ENCODE measurements at regions not wholly inside any gene's neighbourhood (a gene's known extent, or its start where the extent isn't known, plus 50 kb on each side); places are given as distances from the start of the nearest gene placed in this dataset.
"Not testable (repeated sequence)": the region's sequence is repeated elsewhere in the genome, so short reads cannot be mapped to it uniquely, and the experiment has no call there.

DNA sequence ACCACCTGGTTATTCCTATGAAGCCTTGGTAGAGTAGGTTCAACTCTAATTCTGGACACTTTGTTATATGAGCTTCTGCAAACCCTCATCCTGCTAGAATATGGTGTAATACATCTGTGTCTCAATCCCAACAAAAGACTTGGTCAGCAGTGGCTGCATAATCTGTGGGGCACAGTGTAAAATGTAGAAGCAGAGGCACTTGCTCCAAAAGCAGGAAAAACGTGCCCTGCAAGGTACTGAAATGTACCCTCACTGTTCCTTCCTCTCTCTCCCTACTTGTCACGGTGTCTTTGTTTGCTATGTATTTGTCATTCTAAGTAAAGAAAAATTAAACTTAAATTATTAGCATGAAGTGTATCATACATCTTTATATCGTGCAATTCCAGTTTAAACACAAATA is 267.9 kb downstream of the BCL11B start:
- no peak for DNase-seq (ENCODE audit: low read depth)

DNA sequence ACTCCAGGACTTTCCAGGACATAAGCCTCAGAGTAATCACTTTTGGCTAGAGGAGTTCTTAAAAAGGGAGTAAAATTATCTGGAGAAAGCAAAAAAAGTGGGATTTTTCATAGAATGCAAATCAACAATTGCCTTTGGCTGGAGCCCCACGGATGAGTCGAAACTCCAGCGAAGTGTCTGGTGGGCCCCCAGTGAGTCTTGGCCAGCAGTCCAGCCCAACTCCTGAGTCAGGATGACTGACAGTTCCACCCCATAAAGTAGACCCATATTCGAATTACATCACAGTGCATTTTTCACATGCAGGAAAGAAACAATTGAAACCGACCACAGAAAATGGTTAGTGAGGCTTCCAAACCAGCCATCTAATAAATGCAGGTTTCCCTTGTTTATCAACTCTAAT is 265.7 kb downstream of the BCL11B start:
- no peak for DNase-seq (ENCODE audit: low read depth)

DNA sequence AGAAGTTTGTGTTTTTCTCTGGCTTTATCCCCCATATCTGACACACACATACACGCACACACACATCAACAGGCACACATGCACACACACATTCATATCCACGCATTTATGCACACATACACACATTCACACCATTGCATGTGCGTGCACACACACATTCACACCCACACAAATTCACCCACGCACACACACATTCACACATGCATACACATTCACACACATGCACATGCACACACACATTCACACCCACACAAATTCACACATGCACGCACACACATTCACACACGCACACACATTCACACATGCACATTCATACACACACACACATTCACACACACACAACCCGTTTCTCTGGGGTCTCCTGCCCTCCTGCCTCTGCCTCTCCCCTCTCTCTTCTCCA is 264.2 kb downstream of the BCL11B start:
- no peak for DNase-seq (ENCODE audit: low read depth)

DNA sequence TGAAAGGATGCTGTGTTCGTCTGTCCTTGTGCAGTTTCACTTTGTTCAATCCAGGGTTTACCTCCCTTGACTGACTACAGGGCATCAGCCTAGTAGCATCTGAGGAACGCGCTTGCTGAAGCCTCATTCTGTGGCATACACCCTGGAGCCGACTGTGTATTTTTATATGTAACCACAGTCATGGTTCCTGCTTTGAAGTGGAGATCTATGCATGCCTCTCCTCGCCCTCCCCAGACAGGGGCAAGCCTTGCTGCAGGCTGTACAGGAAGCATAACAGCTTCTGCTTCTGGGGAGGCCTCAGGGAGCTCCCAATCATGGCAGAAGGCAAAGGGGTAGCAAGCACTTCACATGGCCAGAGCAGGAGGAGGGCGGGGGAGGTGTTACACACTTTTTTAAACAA is 262.1 kb downstream of the BCL11B start:
- DNase-seq (ENCODE audit: low read depth), result no peak

DNA sequence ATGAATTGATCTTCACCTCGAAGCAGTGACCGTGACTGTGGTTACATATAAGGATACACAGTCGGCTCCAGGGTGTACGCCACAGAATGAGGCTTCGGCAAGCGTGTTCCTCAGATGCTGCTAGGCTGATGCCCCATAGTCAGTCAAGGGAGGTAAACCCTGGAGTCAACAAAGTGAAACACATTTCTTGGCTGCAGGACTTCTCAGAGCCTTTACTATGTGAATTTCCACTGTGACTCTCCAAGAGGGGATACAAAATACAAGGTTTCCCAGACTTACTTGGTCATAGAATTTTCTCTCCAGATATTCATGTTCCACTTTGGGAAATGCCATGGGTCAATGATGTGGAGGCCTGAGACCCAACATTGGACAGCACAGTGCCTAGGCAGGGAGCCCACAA is 260.6 kb downstream of the BCL11B start:
- no peak for DNase-seq (ENCODE audit: low read depth)

DNA sequence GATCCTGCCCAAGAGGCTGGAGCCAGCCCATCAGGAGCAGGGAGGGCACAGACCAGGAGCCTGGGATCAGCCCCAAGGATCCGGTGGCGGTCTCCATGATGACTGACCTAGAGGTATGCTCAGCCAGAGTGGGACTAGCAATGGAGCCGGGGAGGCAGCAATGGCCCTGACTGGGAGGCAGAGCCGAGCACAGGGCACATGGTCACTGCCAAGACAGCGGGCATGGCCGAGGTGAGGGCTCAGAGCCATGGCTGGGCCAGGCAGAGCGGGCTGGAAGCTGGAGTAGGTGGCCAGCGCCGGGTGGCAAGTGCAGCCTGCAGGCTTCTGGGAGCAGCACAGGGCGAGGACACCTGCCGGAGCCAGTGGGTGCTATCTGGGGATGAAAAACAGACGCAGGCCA is 259.3 kb downstream of the BCL11B start:
- no peak for DNase-seq (ENCODE audit: low read depth)

DNA sequence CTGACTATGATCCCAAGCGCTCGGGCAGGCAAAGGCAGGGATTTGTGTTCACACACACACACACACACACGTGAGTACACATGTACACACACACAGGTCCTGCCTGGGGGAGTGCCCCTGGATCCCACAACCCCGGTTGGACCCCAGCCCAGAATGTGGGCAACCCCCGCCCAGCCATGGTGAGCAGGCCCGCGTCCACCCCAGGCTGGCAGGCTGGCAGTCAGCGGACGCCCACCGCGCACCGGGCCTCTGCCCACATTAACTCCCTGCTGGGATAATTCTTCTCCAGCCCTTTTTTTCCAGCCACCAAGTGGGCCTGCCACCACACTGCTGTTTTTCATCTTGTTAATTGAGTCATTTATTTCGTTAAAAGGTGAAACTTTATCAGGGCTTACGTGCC is 256.2 kb downstream of the BCL11B start:
- no peak for DNase-seq (ENCODE audit: low read depth)

DNA sequence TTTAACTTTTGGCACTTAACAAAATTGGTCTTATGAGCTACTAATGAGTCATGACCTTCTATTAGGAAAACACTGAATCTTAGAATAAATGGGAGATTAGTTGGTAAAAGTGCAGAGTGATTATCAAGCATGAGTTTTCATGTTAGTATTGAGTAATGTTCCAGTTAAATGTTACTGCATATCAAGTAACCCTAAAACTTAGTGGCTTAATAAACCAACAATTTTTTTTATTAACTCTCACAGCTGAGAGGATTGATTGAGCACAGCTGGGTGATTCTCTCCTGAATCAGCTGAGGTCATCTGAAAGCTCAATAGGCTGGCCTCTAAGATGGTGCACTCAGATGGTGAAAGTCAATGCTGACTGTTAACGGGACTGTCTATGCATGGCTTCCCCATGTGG is 248.6 kb downstream of the BCL11B start:
- no peak for DNase-seq (ENCODE audit: low read depth)

DNA sequence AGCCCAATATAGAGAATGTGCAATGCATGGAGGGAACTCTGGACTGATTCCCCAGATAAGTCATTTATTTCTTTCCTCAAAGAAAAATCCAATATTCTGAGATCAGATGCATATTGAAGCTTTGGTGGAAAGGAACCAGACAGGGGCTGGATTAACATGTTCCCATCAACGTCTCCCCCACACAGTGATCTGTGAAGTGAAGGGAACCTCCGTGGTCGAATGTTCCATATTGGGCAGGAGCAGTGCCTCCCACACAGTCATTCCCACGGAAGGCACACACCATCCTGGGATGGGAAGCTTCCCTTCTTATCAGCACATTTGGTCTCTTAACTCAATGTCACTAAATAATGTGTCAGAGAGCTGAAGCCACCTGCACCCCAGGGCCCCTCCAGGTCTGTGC is 247.1 kb downstream of the BCL11B start:
- DNase-seq (ENCODE audit: low read depth), result no peak

DNA sequence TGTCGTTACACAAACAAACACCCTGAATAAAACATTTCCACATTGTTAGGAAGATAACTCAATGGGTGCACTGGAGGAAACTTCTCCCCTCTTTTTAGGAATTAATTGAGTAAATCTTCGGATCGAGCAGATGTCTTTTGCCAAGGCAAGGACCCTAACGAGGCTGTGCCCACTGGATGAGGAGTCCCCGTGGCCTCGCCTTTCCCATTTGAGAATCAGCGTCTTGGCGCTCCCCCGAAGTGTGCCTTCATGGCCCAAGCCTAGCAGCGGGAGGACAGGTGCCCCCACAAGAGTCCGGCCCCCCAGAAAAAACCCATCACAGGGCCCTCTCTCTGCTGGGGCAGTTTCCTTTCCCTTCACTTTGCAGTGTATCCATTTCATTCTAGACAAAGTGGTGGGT is 246.6 kb downstream of the BCL11B start:
- DNase-seq (ENCODE audit: low read depth), result no peak

DNA sequence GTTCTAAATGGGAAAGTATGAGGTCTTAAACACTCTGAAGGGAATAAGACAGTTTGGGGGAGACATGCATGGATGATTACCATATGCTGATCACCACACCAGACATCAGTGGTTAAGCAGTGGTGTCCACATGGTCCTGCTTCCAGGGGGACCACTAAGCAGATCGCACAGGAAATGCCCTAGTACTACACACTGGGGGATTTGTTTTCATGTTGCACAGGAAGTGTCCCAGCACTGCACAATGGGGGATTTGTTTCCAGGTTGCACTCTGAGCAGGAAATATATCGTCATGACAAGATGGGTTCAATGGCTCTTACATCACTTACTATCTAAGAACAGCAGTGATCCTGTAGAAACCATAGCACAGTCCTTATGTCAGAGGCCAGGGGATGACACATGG is 245.5 kb downstream of the BCL11B start:
- DNase-seq (ENCODE audit: low read depth), result no peak

DNA sequence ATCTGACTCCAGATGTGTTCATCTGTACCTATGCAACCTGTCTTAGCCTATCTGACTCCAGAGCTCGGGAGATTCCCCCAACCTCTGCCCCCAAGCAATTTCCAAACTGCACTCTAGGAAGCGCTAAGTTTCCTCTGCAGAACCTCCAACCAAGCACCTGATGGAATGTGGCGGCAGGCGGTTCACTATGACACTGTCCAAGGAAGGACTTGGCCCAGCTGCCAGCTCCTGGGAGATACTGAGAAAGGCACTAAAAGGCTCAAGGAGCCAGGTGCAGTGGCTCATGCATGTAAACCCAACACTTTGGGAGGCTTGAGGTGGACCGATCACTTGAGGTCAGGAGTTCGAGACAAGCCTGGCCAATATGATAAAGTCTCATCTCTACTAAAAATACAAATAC is 244.0 kb downstream of the BCL11B start:
- DNase-seq (ENCODE audit: low read depth), result no peak

DNA sequence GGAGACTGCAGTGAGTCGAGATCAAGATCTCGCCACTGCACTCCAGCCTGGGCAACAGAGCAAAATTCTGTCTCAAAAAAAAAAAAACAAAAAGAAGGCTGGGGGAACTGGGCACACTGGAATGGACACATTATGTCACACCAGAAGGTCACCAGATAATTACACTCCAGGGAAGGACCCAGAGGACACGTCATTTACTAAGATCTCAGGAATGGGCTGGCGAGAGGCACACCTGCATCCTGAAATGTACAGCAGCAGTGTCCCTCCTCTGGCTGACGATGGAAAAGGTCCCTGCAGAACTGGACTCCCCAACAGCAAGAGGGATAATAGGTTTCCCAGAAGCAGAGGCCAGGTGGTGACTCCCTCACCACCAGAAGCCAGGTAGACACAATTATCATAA is 243.5 kb downstream of the BCL11B start:
- no peak for DNase-seq (ENCODE audit: low read depth)

DNA sequence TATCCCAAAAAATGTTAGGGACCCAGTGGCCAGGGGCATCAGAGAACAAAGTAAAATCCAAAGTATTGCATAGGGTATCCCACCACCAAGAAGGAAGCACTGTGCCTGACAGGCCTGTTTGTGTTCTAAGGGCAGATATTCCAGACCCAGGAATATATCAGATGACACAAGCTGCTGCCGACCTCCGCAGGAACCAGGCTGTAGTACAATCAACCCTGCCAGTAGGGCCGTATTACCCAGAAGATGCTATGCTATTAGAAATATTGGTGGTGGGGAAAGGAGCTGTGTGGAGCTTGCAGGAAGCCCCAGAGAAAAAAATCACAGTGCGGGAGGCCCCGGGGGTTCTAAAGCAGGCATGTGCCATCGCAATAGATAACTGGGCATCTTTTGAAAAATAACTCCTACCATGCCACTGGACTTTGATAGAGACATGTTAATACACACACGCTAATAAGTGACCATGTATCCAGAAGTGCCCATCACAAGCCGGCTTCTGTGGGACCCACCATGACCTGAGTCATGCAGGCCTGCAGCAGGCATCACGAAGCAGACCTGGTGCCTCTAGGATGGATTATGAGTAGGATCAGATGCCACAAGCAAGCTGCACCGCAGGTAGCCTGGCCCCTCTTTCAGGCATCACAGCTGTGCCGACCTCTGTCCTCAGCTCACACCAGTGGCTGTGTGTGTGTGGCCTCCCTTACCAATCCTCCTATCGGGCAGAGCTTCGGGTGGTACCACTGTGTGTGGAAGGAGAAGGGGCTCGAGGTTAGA is 242.7 kb downstream of the BCL11B start:
- no peak for DNase-seq (ENCODE audit: low read depth)

DNA sequence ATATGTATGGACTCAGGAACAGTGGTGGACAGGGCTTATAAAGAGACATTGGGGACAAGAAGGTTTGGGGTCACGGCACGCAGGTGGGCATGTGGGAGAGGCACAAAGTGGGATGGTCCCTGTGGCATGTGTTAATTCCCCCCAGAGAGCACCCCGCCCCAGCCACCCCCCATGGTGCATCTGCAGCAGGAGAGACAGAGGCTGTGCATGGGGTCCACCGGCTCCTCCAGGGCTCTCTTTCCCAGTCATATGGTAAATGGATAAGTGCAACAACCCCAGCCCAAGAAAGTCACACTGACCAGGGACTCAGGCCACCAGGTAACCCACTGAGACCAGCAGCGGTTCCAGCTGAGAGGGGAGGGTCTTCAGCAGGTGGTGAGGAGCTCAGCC is 242.1 kb downstream of the BCL11B start:
- DNase-seq (ENCODE audit: low read depth), result no peak

DNA sequence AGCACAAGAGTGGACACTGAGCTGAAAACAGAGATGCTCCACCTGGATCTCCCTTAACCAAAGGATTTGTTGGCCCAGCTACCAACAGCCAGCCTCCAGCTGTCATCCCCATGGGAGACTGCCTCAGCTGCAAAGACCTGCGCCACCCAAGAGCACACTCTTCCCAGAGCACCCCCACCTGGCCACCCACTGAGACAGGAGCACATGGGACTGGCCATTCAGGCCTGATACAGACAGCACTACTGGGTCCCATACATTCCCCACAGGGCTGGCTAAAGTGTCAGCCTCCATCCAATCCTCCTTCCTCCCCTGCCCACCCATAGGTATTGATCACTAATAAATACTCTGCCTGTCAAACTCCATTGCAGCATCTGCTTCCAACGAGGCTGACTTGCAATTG is 241.5 kb downstream of the BCL11B start:
- no peak for DNase-seq (ENCODE audit: low read depth)

DNA sequence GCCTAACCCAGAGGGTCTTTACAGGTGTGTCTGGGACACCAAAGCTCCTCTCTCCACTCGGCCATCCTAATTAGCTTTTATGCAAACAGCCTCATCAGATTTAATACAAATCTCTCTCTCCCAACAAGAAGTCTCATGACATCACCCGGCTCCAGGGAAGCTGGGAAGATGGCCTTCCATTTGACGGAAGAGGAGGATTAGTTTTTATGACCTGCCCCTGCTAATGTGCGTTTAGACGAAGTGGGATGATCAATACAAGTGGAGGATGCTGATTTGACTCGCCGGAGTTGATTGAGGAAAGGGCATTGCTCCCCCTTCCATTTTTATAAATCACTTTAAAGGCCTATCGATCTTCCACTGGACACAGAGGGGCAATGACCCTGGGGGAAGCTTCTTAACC is 239.2 kb downstream of the BCL11B start:
- DNase-seq (ENCODE audit: low read depth), result no peak

DNA sequence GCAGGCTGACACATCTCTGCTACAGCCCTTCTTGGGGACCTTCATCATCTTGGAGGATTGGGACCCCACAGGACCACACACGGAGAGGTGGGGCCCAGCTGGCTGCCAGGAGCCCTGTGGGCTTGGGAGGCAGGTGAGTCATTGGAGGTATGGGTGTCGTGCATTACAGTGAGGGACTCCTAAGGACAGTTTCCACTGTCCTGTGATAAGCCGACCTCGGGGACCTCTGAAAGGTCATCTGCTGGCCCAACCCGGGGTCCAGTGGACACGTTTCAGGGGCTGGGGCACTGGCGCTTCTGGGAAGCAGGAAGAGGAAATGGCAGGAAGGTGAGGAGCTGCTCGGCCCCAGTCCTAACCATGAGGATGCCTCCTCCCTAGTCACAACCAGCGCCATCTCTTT is 238.0 kb downstream of the BCL11B start:
- no peak for DNase-seq (ENCODE audit: low read depth)

DNA sequence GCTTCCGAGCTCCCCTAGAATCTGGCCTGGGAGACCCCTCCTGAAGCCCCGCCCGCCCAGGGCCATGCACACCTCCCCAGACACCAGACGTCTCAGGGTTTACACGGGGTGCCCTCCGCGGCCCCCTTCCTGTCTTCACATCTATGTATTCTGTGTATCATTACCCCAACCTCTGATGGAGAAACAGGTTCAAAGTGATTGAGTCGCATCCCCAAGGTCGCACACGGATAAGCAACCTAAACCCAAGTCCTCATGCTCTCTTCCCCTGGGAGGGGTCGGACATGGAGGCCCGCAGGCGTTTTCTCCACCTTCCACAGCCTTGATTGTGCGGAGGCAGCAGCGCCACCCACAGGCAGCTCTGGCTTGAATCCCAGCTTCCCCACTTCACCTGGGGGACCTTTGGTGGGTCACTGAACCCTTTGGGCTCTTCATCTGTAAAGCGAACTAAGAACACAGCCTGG is 237.3 kb downstream of the BCL11B start:
- no peak for DNase-seq (ENCODE audit: low read depth)

DNA sequence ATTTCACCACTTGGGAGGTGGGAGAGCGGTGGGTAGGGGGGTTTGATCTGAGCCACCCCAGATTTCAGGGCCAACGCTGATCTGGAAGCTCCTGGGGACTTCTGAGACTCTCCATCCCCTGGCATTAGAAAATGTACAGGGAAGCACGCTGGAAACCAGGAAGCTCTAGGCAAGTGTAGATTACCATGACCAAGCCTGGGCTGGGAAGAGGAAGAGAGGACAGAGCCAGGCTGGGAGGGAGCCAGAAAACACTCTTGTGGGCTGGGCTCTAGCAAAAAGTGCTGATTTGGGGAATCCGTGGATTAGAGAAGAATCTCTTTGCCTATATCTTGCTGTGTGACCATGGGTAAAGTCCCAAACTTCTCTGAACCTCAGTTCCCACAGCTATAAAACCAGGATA is 236.7 kb downstream of the BCL11B start:
- no peak for DNase-seq (ENCODE audit: low read depth)

DNA sequence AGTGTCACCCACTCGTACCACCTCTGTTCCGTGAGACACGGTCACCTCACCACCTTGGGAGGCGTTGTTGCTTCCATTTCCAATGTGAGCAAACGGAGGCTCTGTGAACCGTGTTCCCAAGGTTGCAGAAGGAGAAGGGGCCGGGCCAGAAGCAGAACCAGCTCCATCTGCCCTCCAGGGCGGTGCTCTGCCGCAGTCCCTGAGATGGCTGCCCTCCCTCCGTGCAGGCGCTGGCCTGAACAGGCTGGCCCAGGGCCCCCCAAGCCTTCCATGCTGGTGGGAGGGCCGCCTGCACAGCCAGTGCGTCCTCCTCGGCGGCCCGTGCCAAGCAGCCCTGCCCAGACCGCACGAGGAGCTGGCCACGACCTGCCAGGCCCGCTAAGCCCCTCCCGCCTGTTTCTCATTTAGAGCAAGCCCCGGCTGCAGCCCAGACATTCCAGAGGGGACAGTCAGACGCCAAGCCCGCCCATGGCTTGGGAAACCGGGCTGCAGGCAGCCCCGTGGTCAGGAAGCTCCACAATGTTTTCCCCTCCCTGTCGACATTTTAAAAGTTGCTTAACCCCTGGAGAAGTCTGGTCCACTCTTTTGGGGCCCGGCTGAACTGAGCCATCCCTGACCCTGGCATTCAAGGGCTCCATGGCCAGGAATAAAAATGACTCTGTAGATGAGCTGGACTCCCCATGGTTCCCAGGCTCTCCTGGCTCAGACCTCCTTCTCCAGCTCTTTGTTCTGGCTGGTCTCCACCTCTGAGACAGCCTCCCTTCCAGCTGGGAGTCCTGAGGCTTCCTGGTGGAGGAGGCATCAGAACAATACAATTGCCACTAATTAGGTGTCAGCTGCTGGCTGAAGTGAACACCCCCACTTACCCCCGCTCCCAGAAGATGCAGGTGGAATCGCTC is 236.0 kb downstream of the BCL11B start:
- peak; percentile 17 for DNase-seq (ENCODE audit: low read depth)

DNA sequence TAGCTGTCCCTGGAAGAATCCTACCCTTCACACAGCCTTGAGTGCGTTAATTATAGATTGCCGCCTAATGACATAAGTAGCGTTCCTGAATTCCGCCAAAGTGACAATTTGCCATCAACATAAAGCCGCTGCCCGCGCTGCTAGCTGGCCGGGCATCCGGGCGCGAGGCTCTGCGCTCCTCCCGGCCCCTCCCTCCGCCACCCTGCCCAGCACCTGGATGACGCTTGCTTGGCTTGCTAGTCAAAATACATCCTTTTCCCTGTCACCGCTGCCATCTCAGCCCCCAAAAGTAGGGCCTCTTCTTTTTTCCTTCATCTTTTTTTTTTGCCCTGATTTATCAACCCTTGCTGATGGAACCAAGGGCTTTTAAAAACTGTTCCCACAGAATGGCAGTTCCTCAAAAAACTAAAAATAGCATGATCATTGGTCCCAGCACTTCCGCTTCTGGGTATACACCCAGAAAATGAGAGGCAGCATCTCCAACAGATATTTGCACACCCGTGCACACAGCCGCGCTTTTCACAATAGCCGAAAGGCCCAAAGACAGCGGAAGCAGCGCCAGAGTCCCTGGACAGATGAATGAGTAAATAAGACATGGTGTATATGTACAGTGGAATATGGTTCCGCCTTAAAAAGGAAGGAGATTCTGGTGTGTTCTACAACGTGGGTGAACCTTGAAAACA is 235.2 kb downstream of the BCL11B start:
- DNase-seq (ENCODE audit: low read depth), result no peak

DNA sequence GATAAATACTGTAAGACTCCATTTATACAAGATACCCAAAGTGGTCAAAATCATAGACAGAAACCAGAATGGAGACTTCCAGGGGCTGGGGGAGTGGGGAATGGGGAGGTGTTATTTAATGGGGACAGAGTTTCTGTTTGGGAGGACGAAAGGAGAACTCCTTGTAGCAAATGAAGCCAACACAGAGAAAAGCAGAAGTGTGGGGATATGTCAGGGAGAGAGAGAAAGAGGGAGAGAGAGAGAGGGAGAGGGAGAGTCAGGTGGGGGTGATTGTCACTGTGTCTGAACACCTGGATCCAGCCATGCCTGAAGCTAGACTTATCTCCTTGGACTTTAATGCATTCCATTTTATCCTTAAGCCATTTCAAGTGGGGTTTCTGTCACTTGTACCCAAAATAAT is 234.7 kb downstream of the BCL11B start:
- DNase-seq (ENCODE audit: low read depth), result not testable (repeated sequence)
